ENCODE measurements at regions not wholly inside any gene's neighbourhood (a gene's known extent, or its start where the extent isn't known, plus 50 kb on each side); places are given as distances from the start of the nearest gene placed in this dataset.

DNA sequence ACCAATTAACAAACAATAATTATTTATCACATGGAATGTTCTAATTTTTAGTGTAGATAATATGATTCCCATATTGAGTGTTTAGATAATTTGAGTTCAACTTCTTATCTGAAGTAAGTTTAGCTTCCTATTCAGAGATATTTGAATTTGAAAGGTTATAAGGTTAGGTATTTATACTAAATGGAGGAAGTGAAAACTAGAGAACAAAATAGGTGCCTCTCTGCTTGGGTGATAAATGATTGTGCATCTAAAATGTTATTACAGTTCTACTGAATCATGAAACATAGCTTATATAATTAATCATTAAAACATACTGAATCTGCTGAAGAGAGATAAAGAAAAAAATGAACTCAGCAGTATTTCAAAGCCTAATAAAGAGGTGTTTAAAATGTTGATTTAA lies 1174.3 kb downstream of the XPNPEP1 start:
- TF ChIP-seq, protein P1, sequence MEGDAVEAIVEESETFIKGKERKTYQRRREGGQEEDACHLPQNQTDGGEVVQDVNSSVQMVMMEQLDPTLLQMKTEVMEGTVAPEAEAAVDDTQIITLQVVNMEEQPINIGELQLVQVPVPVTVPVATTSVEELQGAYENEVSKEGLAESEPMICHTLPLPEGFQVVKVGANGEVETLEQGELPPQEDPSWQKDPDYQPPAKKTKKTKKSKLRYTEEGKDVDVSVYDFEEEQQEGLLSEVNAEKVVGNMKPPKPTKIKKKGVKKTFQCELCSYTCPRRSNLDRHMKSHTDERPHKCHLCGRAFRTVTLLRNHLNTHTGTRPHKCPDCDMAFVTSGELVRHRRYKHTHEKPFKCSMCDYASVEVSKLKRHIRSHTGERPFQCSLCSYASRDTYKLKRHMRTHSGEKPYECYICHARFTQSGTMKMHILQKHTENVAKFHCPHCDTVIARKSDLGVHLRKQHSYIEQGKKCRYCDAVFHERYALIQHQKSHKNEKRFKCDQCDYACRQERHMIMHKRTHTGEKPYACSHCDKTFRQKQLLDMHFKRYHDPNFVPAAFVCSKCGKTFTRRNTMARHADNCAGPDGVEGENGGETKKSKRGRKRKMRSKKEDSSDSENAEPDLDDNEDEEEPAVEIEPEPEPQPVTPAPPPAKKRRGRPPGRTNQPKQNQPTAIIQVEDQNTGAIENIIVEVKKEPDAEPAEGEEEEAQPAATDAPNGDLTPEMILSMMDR (conservative IDR thresholded peaks at IDR 0.05; ENCODE audit: low read depth in 2 of 2): no peak
- TF ChIP-seq POLR2AphosphoS5 (IDR thresholded peaks at IDR 0.05; ENCODE audit: low read depth): no peak
- TF ChIP-seq EZH2 (IDR thresholded peaks at IDR 0.05; ENCODE audit: low read depth, unreplicated experiment): no peak
- no peak for TF ChIP-seq JUNB (IDR thresholded peaks at IDR 0.05; ENCODE audit: unreplicated experiment)
- TF ChIP-seq STAT1 (IDR thresholded peaks at IDR 0.05; ENCODE audit: unreplicated experiment): no peak
- no peak for TF ChIP-seq REST (IDR thresholded peaks at IDR 0.05; ENCODE audit: unreplicated experiment)
- TF ChIP-seq ZNF114 (CRISPR knock-in tag; IDR thresholded peaks at IDR 0.05): no peak
- no peak for TF ChIP-seq EZH2phosphoT487 (IDR thresholded peaks at IDR 0.05; ENCODE audit: unreplicated experiment)
- no peak for TF ChIP-seq NANOG (IDR thresholded peaks at IDR 0.05; ENCODE audit: borderline replicate concordance)
- no peak for TF ChIP-seq CREB1 (CRISPR knock-in tag; IDR thresholded peaks at IDR 0.05; ENCODE audit: low read depth)
- TF ChIP-seq ZNF462 (CRISPR knock-in tag; IDR thresholded peaks at IDR 0.05): no peak
- no peak for TF ChIP-seq ZNF331 (CRISPR knock-in tag; IDR thresholded peaks at IDR 0.05; ENCODE audit: low read depth)

Data from GM23338 (cell line).